ENCODE measurements at regions not wholly inside any gene's neighbourhood (a gene's known extent, or its start where the extent isn't known, plus 50 kb on each side); places are given as distances from the start of the nearest gene placed in this dataset.

- no peak for TF ChIP-seq CTCF (IDR thresholded peaks at IDR 0.05)
- TF ChIP-seq POLR2A (IDR thresholded peaks at IDR 0.05): no peak
Observed at GRCh38 chr4:128720270-128720669, 89.2 kb upstream of the JADE1 start.

Data from lower leg skin (tissue), 3 donors.